Kasumi-1 (cell line): ENCODE measurements at regions not wholly inside any gene's neighbourhood (a gene's known extent, or its start where the extent isn't known, plus 50 kb on each side); places are given as distances from the start of the nearest gene placed in this dataset.

ENCODE experiments used
- DNase-seq, 2 experiments: peaks; one replicate each; lab custom pipeline; 2025; lab: John Stamatoyannopoulos, UW

DNA sequence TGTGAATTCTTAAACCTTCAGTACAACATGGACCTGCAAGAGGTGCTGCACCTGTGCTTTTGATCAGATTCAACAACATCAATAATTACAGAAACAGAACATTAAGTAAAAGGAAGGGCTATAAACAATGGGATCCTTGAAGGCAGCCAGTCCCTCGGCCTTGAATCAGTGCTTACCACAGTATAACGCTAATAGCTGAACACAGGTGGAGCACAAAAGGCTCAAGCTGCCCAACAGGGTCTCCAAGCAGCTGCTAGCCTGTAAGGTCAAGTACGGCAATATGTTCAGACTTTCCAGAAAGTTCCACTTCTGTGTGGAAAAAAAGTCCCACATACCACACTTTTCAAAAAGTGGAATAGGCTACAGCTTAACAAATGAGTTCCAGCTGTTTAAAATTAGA, 61.9 kb upstream of the ITGA1 start:
- DNase-seq, result no peak

DNA sequence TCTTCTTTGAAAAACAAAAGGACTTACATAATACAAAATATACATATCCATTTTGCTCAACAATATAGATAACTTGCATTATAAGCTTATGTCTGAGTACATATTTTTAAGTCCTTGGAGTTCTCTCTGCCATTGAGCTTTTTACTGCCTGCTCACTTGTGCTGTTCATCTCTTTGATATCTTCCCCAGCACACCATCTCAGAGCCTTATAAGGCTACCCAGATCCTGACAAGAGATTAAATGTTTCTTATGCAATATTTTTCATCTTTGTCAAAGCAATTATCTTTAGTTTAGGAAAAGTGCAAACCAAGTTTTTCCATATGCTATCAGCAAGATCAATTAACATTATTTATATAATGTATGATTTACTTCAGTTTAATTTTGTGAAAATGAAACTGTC, 60.7 kb upstream of the ITGA1 start:
- no peak for DNase-seq

DNA sequence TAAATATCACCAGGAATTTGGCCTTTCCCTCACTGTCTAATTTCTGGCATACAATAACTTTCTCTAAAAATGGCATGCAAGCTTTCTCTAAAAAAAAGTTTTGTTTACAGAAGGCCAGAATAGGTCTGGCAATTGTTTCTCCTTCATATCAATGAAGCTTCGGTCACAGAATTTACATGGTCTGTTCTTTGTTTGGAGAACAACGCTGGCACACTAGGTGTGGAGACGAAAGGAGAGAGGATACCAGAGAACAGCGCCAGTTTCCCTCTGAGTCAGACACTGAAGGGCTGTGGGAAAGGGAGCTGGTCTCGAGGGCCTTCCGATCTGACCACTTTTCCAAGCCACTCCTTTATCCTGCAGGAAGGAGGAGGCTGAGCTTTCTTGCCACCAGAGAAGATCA, 60.1 kb upstream of the ITGA1 start:
- DNase-seq, result no peak

DNA sequence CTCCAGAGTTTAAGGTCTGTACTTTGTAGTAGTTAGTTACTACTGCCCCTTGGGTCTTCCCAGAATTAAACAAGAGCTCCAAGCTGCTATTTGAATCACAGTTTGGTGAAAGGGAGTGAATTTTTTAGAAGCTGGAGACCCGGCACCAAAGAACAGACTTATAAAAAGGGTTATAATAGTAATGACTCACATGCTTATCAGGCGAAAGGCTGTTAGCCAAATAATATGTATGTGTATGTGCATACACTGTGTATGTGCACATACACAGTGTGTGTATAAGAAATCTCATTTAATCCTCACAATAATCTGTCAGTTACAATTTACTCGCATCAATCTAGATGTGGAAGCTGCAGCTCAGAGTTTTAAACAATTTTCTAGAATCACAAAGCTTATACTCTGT, 59.5 kb upstream of the ITGA1 start:
- DNase-seq, result no peak

DNA sequence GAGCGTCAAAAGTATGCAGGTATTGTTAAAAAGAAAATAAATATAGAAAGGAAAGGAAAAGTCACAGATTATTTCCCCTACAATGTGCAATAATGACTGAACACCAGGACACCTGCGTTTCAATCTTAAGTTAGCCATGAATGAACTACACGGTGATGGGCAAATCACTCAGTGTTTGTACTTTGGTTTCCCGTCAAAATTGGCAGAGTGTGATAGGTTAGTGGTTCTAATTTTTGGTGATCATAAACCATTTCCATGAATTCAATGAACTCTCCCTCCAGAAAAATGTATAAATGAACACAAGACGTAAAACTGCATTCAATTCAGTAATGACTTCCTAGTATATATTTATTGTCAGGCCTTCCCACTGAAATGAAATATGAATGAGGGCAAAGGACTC, 59.0 kb upstream of the ITGA1 start:
- DNase-seq, result no peak

DNA sequence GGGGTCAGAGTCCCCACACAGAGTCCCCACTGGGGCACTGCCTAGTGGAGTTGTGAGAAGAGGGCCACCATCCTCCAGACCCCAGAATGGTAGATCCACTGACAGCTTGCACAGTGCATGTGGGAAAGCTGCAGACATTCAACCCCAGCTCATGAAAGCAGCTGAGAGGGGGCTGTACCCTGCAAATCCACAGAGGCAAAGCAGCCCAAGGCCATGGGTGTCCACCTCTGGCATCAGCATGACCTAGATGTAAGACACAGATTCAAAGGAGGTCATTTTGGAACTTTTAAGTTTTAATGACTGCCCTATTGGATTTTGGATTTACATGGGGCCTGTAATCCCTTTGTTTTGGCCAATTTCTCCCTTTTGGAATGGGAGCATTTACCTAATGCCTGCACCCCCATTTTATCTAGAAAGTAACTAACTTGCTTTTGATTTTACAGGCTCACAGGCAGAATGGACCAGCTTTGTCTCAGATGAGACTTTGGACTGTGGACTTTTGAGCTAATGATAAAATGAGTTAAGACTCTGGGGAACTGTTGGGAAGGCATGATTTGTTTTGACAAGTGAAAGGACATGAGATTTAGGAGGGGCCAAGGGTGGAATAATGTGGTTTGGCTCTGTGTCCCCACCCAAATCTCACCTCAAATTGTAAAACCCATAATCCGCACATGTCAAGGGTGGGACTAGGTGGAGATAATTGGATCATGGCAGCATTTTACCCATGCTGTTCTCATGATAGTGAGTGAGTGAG, 56.3 kb upstream of the ITGA1 start:
- no peak for DNase-seq

DNA sequence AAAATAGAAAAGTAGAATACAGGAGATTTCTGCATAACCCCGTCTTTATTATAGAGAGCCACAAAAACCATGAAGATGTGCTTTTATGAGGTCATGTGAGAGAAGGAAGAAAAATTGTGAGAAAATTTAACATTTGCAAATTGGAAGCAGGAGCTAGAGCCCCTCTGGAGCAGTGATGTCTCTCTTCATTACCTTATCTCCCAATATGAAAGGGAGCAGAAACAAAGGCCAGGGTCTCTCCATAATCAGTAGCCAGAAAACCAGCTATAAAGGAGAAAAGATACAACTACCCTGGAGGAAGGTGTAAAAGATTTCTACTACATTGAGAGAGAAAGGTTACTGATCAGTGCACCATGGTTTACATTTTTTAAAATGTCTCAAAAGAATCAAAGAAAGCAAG, 53.2 kb upstream of the ITGA1 start:
- no peak for DNase-seq

DNA sequence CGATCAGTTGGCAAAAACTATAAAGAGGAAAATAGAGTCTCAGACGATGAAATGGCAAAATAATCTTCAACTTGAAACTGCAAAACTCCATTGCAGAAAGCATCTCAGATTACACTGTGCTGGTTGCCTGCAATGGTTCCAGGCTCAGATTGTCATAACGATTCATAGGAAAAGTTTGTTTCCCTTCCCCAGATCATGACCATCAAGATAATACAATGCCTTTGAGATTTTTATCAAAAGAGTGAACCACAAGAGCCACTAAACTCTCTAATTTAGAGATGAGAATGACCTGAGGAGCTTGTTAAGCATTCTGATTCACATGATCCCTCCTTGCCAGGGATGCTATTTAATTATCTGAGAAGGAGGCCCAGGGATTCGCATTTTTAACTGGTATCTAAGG, 52.6 kb upstream of the ITGA1 start:
- no peak for DNase-seq
